Endothelial cell of umbilical vein (primary cell): ENCODE measurements at regions not wholly inside any gene's neighbourhood (a gene's known extent, or its start where the extent isn't known, plus 50 kb on each side); places are given as distances from the start of the nearest gene placed in this dataset.
"Not testable (repeated sequence)": the region's sequence is repeated elsewhere in the genome, so short reads cannot be mapped to it uniquely, and the experiment has no call there.

Experiments
- CTCF ChIP-seq, 2 donors: IDR thresholded peaks; 1 replicate in 1 of 2; 2 replicates in 1 of 2; pipeline ENCODE4 v1.5.1; 2011; ENCODE audit warnings: low read length in 2 of 2, mild to moderate bottlenecking in 2 of 2, moderate library complexity in 2 of 2, control low read depth in 1 of 2, inconsistent platforms in 1 of 2, low read depth in 1 of 2; ENCODE audit not compliant: insufficient read depth in 1 of 2; ENCODE audit errors: extremely low read depth in 1 of 2
- EZH2 ChIP-seq: IDR thresholded peaks from 2 replicates; pipeline ENCODE4 v1.6.1; 2012; ENCODE audit warnings: borderline replicate concordance, low read depth, mild to moderate bottlenecking, moderate library complexity, low read length, inconsistent platforms; ENCODE audit not compliant: severe bottlenecking
- POLR2AphosphoS5 ChIP-seq: IDR thresholded peaks from 2 replicates; pipeline ENCODE4 v1.6.1; 2012; ENCODE audit warnings: low read depth, mild to moderate bottlenecking, control low read depth, low read length, moderate library complexity; ENCODE audit not compliant: insufficient read depth
- TF ChIP-seq, protein P1 (sequence below): IDR thresholded peaks from 2 replicates; pipeline ENCODE4 v1.6.1; 2011; ENCODE audit not compliant: insufficient read depth, insufficient read length

DNA sequence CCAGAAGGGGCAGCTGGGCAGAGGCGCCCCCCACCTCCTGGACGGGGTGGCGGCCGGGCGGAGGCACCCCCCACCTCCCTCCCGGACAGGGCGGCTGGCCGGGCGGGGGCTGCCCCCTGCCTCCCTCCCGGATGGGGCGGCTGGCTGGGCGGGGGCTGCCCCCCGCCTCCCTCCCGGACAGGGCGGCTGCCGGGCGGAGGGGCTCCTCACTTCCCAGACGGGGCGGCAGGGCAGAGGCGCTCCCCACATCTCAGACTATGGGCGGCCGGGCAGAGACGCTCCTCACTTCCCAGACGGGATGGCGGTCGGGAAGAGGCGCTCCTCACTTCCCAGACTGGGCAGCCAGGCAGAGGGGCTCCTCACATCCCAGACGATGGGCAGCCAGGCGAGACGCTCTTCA, 93.0 kb downstream of the TMEM168 start:
- TF ChIP-seq CTCF (IDR thresholded peaks at IDR 0.05; ENCODE audit: extremely low read depth in 1 of 2, insufficient read depth in 1 of 2, low read depth in 1 of 2, low read length in 2 of 2); EZH2; POLR2AphosphoS5: not testable (repeated sequence)
- TF ChIP-seq, protein P1, sequence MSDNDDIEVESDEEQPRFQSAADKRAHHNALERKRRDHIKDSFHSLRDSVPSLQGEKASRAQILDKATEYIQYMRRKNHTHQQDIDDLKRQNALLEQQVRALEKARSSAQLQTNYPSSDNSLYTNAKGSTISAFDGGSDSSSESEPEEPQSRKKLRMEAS, result not testable (repeated sequence)
